Endodermal cell (in vitro differentiated cells): ENCODE measurements at regions not wholly inside any gene's neighbourhood (a gene's known extent, or its start where the extent isn't known, plus 50 kb on each side); places are given as distances from the start of the nearest gene placed in this dataset.

Source experiments
- DNase-seq: peaks from one replicate; pipeline ENCODE4 v3.0.0-alpha.2; 2017
- H3K27ac ChIP-seq: 2 replicates; pipeline ENCODE4 v1.5.1; 2013; ENCODE audit warnings: mild to moderate bottlenecking, low read depth, low read length, moderate library complexity
- H3K27me3 ChIP-seq: 2 replicates; pipeline ENCODE4 v1.6.1; 2013; ENCODE audit warnings: mild to moderate bottlenecking, low read length, moderate library complexity; ENCODE audit not compliant: insufficient read depth, control insufficient read depth, poor library complexity, severe bottlenecking
- H3K36me3 ChIP-seq: 2 replicates; pipeline ENCODE4 v1.7.0; 2013; ENCODE audit warnings: mild to moderate bottlenecking, low read length, moderate library complexity; ENCODE audit not compliant: control insufficient read depth, insufficient read depth
- H3K4me1 ChIP-seq: one replicate; pipeline ENCODE4 v1.7.0; 2013; ENCODE audit warnings: low read length; ENCODE audit not compliant: control insufficient read depth, insufficient read depth
- H3K4me3 ChIP-seq: 2 replicates; pipeline ENCODE4 v1.5.1; 2013; ENCODE audit warnings: mild to moderate bottlenecking, low read length, moderate library complexity
- H3K9ac ChIP-seq: 2 replicates; pipeline ENCODE4 v1.6.1; 2013; ENCODE audit warnings: mild to moderate bottlenecking, low read length, moderate library complexity; ENCODE audit not compliant: poor library complexity, severe bottlenecking; ENCODE audit errors: extremely low read depth
- H3K9me3 ChIP-seq: 2 replicates; pipeline ENCODE4 v1.6.1; 2013; ENCODE audit warnings: mild to moderate bottlenecking, low read length, moderate library complexity; ENCODE audit not compliant: control insufficient read depth
- H3K27ac Mint-ChIP-seq: 2 replicates; pipeline ENCODE4 v1.8.0; 2020; ENCODE audit warnings: mixed read lengths
- H3K27me3 Mint-ChIP-seq: 2 replicates; pipeline ENCODE4 v1.8.0; 2021; ENCODE audit warnings: mild to moderate bottlenecking, mixed read lengths; ENCODE audit not compliant: insufficient read depth
- H3K36me3 Mint-ChIP-seq: 2 replicates; pipeline ENCODE4 v1.8.0; 2020; ENCODE audit warnings: low read depth, mixed read lengths
- H3K4me1 Mint-ChIP-seq: 2 replicates; pipeline ENCODE4 v1.8.0; 2020; ENCODE audit warnings: mixed read lengths
- H3K4me3 Mint-ChIP-seq: 2 replicates; pipeline ENCODE4 v1.8.0; 2020; ENCODE audit warnings: mild to moderate bottlenecking, moderate library complexity, mixed read lengths
- H3K9me3 Mint-ChIP-seq: 2 replicates; pipeline ENCODE4 v1.8.0; 2020; ENCODE audit warnings: mild to moderate bottlenecking, mixed read lengths
- WGBS, 2 experiments: methylation state at CpG; one replicate each; pipeline versions ENCODE4 v1.1.5 to v1.1.7; 2013; ENCODE audit warnings: missing lambda C conversion rate in 2 of 2, mixed read lengths in 1 of 2; ENCODE audit not compliant: insufficient coverage in 1 of 2, insufficient read length in 1 of 2; 5-methylcytosine and 5-hydroxymethylcytosine counted together
- TF ChIP-seq, protein P1 (sequence below): fragments of 200-600 bp; sonication (generic); conservative IDR thresholded peaks from 2 replicates; pipeline ENCODE4 v1.5.0; 2021; ENCODE audit warnings: antibody characterized with exemption, mild to moderate bottlenecking

DNA sequence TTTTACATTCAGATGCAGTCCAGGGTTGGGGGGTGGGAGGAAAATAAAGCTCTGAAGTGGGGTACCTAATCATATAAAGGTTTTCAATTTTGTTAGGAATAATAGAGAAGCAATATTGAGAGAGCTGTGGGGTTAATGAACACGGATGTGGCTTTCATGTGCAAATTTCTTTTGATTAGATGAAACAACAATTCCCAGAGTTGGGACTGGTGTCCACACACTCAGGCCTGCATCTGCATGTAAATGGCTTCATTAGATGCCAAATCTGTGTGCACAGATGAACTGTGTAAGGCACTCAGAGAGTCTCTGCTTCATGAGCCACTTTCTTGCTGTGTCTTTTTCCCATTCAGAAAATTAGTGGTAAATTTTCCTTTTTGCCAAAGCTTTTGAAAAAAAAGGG is 377.1 kb upstream of the NOVA1 start:
- H3K4me1 ChIP-seq, result no peaks in the 10 kb centered on the region
- H3K27me3 Mint-ChIP-seq, result no peaks in the 10 kb centered on the region
- no peaks in the 10 kb centered on the region for H3K36me3 ChIP-seq
- H3K27ac ChIP-seq, result peak overlapping the region; percentile 72
- no peak for DNase-seq
- peaks cover 2% of the 10 kb centered on the region for H3K4me1 Mint-ChIP-seq
- TF ChIP-seq, protein P1, sequence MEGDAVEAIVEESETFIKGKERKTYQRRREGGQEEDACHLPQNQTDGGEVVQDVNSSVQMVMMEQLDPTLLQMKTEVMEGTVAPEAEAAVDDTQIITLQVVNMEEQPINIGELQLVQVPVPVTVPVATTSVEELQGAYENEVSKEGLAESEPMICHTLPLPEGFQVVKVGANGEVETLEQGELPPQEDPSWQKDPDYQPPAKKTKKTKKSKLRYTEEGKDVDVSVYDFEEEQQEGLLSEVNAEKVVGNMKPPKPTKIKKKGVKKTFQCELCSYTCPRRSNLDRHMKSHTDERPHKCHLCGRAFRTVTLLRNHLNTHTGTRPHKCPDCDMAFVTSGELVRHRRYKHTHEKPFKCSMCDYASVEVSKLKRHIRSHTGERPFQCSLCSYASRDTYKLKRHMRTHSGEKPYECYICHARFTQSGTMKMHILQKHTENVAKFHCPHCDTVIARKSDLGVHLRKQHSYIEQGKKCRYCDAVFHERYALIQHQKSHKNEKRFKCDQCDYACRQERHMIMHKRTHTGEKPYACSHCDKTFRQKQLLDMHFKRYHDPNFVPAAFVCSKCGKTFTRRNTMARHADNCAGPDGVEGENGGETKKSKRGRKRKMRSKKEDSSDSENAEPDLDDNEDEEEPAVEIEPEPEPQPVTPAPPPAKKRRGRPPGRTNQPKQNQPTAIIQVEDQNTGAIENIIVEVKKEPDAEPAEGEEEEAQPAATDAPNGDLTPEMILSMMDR, result no peak
- no peaks in the 10 kb centered on the region for H3K27me3 ChIP-seq
- H3K27ac Mint-ChIP-seq, result no peak overlapping the region
- no peak overlapping the region for H3K4me3 Mint-ChIP-seq
- H3K9ac ChIP-seq, result no peak overlapping the region
- no peaks in the 10 kb centered on the region for H3K9me3 Mint-ChIP-seq
- H3K9me3 ChIP-seq, result no peaks in the 10 kb centered on the region
- WGBS, 2 experiments, result 55 to 72% methylated on average over 1 of the region's 1 CpG
- H3K36me3 Mint-ChIP-seq, result no peaks in the 10 kb centered on the region
- no peak overlapping the region for H3K4me3 ChIP-seq

- WGBS, 2 experiments, result 93% methylated on average over 4 of the region's 5 CpGs; no CpG with 5 or more reads in 1 of the 2 experiments
- H3K9ac ChIP-seq, result no peak overlapping the region
- H3K27me3 ChIP-seq, result no peaks in the 10 kb centered on the region
- H3K36me3 ChIP-seq, result no peaks in the 10 kb centered on the region
- Mint-ChIP-seq H3K27me3 (no peaks in the 10 kb centered on the region), H3K4me3 (no peak overlapping the region), H3K4me1 (no peaks in the 10 kb centered on the region), H3K27ac (no peak overlapping the region), H3K9me3 (no peaks in the 10 kb centered on the region), H3K36me3 (no peaks in the 10 kb centered on the region)
- H3K9me3 ChIP-seq, result no peaks in the 10 kb centered on the region
- no peak overlapping the region for H3K27ac ChIP-seq
- no peak for DNase-seq
- TF ChIP-seq, protein P1, result no peak
- no peak overlapping the region for H3K4me3 ChIP-seq
- H3K4me1 ChIP-seq, result no peaks in the 10 kb centered on the region
Measured at GRCh38 chr14:26982071-26982470, 384.2 kb upstream of the NOVA1 start.

GRCh38 chr14:26984311-26985177 is 386.7 kb upstream of the NOVA1 start:
- 49 to 54% methylated on average over 6 of the region's 9 CpGs for WGBS, 2 experiments
- no peaks in the 10 kb centered on the region for H3K27me3 Mint-ChIP-seq
- H3K9ac ChIP-seq, result no peak overlapping the region
- H3K27ac ChIP-seq, result no peak overlapping the region
- DNase-seq, result peak; percentile 85
- H3K4me3 Mint-ChIP-seq, result no peak overlapping the region
- H3K27ac Mint-ChIP-seq, result no peak overlapping the region
- H3K4me1 Mint-ChIP-seq, result peaks cover 1% of the 10 kb centered on the region
- H3K36me3 ChIP-seq, result no peaks in the 10 kb centered on the region
- H3K27me3 ChIP-seq, result no peaks in the 10 kb centered on the region
- H3K4me3 ChIP-seq, result no peak overlapping the region
- H3K9me3 Mint-ChIP-seq, result no peaks in the 10 kb centered on the region
- no peaks in the 10 kb centered on the region for H3K4me1 ChIP-seq
- no peaks in the 10 kb centered on the region for H3K36me3 Mint-ChIP-seq
- TF ChIP-seq, protein P1, result peak; percentile 88
- no peaks in the 10 kb centered on the region for H3K9me3 ChIP-seq
